PC-3 (cell line): ENCODE measurements at regions not wholly inside any gene's neighbourhood (a gene's known extent, or its start where the extent isn't known, plus 50 kb on each side); places are given as distances from the start of the nearest gene placed in this dataset.
"Not testable (repeated sequence)": the region's sequence is repeated elsewhere in the genome, so short reads cannot be mapped to it uniquely, and the experiment has no call there.

ENCODE experiments used
- EZH2phosphoT487 ChIP-seq: fragments of 300-600 bp; sonication (generic); IDR thresholded peaks from 2 replicates; pipeline ENCODE4 v1.6.1; 2018; ENCODE audit warnings: mild to moderate bottlenecking, antibody characterized with exemption, low read length, borderline replicate concordance
- TF ChIP-seq, protein P1 (sequence below): fragments of 300-600 bp; sonication (generic); conservative IDR thresholded peaks from 2 replicates; pipeline ENCODE4 v1.5.1; 2017; ENCODE audit warnings: antibody characterized with exemption, low read depth, mild to moderate bottlenecking, low read length

- TF ChIP-seq, protein P1, sequence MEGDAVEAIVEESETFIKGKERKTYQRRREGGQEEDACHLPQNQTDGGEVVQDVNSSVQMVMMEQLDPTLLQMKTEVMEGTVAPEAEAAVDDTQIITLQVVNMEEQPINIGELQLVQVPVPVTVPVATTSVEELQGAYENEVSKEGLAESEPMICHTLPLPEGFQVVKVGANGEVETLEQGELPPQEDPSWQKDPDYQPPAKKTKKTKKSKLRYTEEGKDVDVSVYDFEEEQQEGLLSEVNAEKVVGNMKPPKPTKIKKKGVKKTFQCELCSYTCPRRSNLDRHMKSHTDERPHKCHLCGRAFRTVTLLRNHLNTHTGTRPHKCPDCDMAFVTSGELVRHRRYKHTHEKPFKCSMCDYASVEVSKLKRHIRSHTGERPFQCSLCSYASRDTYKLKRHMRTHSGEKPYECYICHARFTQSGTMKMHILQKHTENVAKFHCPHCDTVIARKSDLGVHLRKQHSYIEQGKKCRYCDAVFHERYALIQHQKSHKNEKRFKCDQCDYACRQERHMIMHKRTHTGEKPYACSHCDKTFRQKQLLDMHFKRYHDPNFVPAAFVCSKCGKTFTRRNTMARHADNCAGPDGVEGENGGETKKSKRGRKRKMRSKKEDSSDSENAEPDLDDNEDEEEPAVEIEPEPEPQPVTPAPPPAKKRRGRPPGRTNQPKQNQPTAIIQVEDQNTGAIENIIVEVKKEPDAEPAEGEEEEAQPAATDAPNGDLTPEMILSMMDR = not testable (repeated sequence)
- not testable (repeated sequence) for TF ChIP-seq EZH2phosphoT487
These were observed 354.0 kb upstream of the JARID2 start for GRCh38 chr6:14891820-14892375.
